HG02981 (cell line): ENCODE measurements at regions not wholly inside any gene's neighbourhood (a gene's known extent, or its start where the extent isn't known, plus 50 kb on each side); places are given as distances from the start of the nearest gene placed in this dataset.

Experiments used
- ATAC-seq: cut with Tn5 transposase; IDR thresholded peaks from one replicate; pipeline ENCODE4 v1.9.1; 2021; ENCODE audit warnings: mild to moderate bottlenecking, moderate library complexity; ENCODE audit not compliant: unreplicated experiment

DNA sequence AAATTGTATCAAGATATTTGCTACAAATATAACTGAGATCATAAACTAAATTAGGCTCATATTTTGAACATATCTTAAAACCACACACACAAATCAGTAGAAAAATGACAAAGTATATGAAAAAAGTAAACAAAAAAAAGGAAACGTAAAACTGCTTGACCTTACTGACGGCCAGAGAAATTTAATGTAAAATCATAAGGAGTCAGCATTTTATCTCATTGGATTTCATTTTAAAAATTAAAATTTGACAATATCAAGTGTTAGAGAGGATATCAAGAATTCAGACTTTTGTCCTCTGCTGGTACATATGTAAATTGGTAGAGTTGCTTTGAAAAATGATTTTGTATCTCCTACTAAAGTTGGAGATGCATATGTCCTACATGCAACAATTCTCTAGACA lies 209.2 kb upstream of the ZC3H15 start:
- no peak for ATAC-seq

GRCh38 chr2:186281726-186282125 lies 204.3 kb upstream of the ZC3H15 start:
- no peak for ATAC-seq

DNA sequence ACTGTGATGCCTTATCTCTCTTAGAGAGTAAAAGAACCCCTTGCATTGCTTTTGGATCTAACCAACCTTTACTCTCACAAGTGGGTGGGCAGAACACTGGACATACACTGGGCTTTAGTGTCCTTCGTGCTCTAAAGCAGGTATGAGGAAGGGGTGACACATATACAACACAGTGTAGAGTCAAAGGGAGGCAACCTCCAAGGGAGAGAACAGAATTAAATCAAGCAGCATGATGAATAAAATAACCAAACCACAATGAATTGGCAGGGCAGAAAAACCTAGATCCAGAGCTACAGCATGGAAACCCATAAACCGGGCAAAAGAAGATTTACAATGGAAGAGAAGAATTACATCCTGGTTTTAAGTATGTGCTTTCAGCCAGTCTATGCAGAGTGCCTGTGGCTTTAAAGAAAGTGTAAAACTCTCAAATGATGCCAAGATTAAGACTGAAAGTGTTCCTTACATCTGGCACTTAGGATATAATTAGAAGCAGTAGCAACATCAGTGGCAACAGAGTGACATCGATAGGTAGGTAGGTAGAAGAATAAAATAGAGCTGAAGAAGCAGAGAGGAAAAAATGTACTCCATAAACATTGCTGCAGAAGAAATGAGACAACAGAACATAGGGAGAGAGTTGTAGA lies 191.7 kb upstream of the ZC3H15 start:
- no peak for ATAC-seq

DNA sequence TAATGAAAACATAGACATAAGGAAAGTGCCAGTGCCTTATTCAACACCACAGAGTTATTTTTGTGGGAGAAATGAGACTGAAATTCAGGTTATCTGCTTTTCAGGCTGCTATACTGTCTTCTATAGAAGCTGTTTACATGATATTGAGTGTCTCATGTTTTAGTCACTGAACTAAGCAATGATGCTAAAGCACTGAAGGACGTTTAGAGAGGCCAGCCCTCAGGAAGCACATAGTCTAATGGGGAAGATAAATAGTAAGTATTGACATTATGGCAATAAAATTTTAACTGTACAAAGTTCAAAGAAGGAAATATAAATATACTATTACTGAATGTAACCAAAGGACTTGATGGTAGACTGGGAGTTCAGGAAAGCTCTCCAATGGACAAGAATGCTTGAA lies 186.4 kb upstream of the ZC3H15 start:
- no peak for ATAC-seq

- ATAC-seq: no peak
These were observed 183.8 kb upstream of the ZC3H15 start for GRCh38 chr2:186302263-186302662.

DNA sequence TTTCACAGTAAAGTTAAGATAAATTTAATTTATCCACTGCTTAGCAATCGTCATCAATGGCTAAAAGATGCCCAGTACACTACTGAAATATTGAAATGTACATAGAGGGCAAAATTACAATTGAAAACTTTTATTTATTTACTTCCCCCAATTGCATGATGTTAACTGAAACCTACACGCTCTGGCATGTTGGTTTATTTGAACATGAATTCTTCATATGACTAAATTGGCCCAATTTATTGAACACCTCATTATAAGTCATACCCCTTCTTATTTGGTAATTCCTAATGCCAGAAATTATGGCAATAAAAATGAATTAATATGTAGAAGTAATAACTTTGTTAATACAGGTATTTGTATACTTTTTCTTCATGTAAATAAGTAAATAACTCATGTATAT lies 183.0 kb upstream of the ZC3H15 start:
- ATAC-seq: no peak

DNA sequence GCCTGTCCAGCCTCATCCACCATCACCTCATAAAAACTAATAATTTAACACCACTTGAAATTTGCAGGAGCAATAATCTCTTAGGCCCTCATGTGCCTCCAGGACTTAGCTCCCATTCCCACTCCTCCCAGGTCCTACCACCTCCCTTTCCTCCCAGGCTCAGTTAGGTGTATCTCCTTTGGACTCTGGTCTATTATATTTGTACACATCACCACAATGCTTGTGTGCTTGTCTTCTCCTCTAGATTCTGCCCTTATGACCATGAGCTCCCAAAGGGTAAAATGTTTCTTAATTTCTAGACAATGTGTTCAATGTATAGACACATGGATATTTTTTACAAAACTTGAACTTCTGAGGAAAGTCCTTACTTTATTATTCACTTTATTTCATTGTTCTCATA lies 182.0 kb upstream of the ZC3H15 start:
- no peak for ATAC-seq

DNA sequence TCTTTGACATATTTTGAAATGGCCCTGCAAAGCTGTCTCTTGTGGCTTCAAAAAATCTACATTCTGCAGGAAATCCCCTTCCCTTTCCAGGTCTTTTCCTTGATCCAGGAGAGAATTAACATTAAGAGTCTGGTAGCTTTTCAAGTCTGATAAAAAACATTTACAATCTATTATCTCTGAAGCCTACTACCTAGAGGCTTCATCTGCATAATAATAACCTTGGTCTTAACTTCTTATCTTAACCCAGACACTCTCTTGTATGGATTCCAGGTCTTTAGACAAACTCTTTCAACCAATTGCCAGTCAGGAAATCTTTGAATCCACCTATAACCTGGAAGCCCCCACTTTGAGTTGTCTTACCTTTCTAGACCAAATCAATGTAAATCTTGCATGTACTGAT lies 179.3 kb upstream of the ZC3H15 start:
- ATAC-seq: no peak

DNA sequence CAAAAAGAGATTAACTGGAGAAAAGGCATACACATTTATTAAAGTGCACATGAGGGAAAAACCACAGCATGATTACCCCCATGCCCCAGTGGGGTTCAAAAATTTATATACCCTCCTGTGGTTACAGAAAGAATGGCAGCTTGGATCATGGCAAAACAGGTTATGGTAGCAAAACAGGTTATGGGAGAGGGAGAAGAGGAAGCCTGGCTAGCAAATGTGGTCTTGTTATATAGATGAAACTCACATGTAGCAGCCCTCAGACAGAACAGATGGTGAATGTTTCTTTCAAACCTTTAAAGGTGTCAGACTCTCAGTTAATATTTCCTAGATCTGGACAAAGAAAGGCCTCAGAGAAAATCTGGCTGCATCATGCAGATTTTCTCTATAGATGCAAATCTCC lies 178.2 kb upstream of the ZC3H15 start:
- ATAC-seq: peak; percentile 74

DNA sequence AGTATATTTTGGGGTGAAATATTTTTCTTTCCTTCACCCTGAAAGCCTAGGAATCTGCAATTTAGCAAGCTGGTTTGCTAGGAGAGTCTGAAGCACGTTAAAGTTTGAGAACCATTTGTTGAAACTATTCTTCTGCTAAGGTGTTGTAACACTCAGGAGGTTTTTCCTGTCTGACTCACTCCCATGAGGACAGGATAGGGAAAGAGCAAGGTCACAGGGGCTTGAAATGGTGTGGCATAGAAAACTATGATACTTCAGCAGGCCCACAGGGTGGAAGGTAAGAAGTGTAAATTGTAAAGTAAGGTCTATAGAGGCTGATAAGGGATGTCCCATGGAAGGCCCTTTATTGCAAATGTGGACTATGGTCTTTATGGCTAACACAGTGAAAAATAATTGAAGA lies 177.7 kb upstream of the ZC3H15 start:
- ATAC-seq: no peak

DNA sequence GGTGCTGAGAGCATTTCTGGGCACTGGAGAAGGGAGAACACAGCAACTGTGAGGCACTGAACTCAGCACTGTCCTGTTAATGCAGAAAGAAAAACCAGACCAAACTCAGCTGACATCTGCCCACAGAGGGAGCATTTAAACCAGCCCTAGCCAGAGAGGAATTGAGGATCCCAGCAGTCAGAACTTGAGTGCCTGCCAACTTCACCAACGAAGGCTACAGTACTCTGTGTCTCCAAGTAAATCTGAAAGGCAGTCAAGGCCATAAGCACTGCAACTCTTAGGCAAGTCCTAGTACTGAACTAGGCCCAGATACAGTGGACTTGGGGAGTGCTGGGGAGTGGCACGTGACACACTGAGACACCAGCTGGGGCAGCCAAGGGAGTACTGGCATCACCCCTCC lies 176.2 kb upstream of the ZC3H15 start:
- ATAC-seq: no peak

DNA sequence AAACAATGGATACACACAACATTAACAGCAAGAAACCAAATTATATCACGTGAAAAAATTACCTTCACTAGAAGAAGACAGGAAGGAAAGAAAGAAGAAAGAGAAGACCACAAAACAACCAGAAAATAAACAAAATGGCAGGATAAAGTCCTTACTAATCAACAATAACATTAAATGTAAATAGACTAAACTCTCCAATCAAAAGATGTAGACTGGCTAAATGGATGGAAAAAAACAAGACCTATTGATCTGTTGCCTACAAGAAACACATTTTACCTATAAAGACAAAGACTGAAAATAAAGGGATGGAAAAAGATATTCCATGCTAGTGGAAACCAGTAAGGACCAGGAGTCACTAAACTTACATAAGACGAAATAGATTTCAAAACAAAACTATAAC lies 167.0 kb upstream of the ZC3H15 start:
- no peak for ATAC-seq

DNA sequence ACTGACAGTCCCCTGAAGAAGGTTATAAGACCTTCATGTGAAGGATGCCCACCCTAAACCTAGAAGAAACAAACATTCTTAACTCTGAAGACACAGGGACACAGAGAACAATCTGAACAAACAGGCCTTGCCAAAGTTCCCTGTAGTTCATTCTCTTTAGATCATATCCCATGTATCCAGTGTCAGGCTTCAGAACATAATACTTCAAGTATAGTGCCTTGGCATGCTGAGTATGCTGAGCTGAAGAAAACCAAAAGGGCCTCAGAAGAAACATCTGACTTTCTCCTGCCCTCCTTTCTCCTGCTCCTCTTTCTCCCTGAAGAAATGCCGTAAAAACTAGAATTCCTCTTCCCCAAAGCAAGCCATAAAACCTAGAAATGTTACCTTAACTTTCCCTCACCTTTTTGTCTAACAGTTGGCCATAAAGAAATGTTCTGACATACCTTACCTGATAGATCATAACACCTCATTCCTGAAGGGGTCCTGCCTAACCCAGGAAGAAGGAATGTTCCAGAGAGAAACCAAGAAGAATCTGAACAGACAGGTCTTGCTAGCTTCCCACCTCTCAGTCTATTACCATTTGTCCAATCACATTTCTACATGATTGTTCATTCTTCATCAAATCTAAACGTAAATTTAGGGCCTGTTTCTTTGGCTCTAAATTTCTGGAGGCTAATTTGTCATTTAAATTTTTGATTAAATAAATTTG lies 160.1 kb upstream of the ZC3H15 start:
- ATAC-seq: no peak

- ATAC-seq: no peak
These were observed 158.7 kb upstream of the ZC3H15 start for GRCh38 chr2:186327251-186327868.

DNA sequence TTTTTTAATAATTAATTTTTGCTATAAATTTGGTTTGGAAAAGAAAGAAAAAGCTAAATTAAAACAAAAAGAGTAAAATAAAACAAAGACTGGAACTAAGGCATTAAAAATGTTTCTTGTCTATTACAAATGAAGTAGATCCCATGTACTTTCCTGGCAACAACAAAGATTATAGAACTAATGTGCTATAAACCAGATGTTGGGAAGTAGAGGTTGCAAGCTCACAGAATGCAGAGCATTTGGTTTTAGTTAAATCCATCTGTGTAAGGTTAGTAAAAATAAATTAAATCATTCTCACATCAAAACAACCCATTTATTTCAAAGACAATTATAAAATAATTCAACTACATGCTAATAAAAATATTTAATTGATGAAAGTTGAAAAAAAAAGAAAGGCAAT lies 157.2 kb upstream of the ZC3H15 start:
- no peak for ATAC-seq

DNA sequence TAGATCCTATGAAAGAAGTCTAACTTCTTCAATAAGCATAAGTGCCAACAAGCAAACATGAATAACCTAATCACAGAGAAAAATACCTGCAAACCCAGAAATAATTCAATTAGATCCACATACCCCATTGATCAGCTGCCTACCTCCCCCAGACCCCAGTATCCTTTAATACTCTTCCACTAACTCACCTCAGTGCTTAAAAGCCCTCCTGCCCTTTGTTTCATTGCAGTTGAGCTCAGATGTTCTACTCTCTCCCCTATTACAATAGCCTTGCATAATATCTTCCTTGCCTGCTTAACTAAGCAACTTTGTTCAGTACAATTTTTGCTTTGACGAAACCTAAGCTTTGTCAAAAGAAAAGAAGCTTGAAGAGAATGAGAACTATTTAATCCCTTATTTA lies 156.0 kb upstream of the ZC3H15 start:
- ATAC-seq: no peak

DNA sequence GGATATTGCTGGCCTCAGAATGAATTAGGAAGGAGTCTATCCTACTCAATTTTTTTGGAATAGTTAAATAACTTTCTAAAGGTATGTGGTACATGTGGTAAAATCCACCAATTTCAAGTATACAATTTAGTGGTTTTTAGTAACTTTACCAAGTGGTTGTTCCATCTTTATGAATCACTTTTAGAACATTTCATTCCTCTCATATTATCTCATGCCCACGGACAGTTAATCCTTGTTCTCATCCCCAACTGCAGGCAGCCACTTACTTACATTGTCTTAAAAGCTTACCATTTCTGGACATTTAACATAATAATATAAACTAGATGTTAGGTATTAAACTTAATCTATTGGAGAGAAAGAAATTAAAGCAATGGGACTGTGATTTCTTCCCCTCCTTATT lies 146.3 kb upstream of the ZC3H15 start:
- no peak for ATAC-seq

DNA sequence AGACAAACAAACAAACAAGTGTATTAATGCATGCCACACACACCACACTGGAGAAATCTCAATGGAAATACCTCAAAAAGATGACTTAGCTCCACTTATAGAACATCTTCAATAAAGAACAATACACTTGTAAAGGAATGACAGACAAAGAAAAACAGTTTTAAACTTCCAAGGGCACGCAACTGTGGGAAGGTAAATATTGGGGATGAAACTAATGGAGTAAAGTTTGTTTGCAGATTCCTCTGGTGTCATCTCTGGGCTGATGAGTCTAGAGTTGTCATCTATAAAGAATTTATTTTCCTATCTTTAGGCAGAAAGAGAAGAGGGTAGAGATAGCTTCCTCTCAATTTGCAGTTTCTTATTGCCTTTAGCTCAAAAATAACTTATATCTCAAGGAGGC lies 144.0 kb upstream of the ZC3H15 start:
- no peak for ATAC-seq

DNA sequence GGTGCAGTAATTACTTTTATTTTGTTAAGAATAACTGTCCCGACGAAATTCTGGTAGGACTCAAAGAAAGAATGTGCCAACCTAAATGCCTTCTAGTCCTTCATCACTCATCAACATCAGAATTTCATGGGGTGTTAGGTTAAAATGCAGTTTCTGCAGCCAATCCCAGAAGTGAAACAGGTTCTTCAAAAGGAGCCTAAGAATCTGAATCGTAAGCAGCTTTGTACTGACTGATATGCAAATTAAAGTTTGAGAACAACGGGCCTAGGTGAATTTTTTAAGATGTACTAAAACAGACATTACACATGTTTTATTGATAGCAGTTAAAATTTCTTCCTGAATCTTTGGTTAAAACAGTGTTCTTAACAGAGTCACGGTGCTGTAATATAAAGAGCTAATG lies 140.3 kb upstream of the ZC3H15 start:
- ATAC-seq: no peak

DNA sequence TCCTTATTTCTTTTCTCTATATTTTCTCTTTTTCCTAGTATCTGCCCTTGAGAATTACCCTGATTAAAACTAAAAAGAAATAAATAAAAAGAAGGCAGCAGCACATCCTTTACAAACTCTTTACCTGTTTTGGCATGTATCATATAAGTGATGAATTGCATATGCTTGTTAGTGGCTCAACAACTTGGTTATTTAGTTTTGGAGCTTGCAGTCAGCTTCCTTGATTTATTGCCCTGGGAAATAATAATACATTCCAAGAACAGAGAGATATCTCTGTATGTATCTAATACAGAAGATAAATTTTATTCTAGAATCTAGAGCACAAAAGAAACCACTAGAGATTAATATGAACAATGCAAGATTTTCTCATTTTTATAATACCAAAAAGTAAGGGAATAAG lies 139.8 kb upstream of the ZC3H15 start:
- ATAC-seq: no peak

DNA sequence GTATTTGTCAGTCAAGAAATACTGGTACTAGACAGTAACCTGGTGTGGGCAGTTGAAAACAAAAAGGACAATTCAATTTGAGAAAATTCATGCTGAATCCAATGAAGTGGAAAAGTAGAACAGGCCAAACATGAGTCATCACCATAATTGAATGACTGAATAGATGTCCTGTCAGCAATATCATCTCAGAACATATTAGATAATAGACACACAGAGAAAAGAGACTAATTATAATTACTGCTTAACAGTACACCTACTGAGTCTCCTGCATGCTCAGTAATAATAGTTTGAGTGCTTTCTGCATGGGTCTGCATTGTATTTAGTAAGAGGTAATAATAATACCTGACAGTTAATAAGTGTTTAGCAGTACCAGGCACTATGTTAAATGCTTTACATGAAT lies 138.6 kb upstream of the ZC3H15 start:
- ATAC-seq: peak; percentile 42

- no peak for ATAC-seq
These were observed 137.9 kb upstream of the ZC3H15 start for GRCh38 chr2:186348200-186348599.

DNA sequence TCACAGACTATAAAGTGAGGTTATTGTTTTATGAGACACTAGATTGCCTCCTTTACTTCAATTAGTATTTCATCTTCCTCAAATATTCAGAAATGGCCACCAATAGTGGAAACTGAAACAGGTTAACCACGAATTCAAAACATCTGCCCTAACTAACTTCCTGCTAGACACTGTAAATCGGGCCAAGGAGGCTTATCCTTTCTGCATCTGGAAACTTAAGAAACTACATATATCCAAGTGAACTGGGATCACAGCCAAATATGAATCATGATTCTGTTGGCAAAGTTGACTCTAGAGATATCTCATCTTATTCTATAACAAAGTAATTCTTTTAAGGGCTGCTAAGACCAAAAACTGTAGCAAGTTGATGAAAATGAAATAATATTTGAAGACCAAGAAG lies 136.6 kb upstream of the ZC3H15 start:
- ATAC-seq: peak; percentile 78
